Ishikawa (cell line): ENCODE measurements at regions not wholly inside any gene's neighbourhood (a gene's known extent, or its start where the extent isn't known, plus 50 kb on each side); places are given as distances from the start of the nearest gene placed in this dataset.

Experiments
- CEBPB ChIP-seq: IDR thresholded peaks from 2 replicates; pipeline ENCODE4 v1.6.1; 2012
- CREB1 ChIP-seq: IDR thresholded peaks from 2 replicates; pipeline ENCODE4 v1.6.1; 2012; ENCODE audit warnings: low read depth
- EP300 ChIP-seq: IDR thresholded peaks from 2 replicates; pipeline ENCODE4 v1.6.1; 2012; ENCODE audit warnings: borderline replicate concordance
- RAD21 ChIP-seq: IDR thresholded peaks from 2 replicates; pipeline ENCODE4 v1.6.1; 2012; ENCODE audit warnings: low read depth
- TAF1 ChIP-seq: IDR thresholded peaks from 2 replicates; pipeline ENCODE4 v1.6.1; 2012; ENCODE audit warnings: low read depth, mild to moderate bottlenecking
- ZBTB7A ChIP-seq: IDR thresholded peaks from 2 replicates; pipeline ENCODE4 v1.6.1; 2012; ENCODE audit warnings: low read depth
- TF ChIP-seq, protein P1 (sequence below): IDR thresholded peaks from 2 replicates; pipeline ENCODE4 v1.6.1; 2012; ENCODE audit warnings: low read depth, mild to moderate bottlenecking
- TF ChIP-seq, protein P2 (sequence below): IDR thresholded peaks from 2 replicates; pipeline ENCODE4 v1.6.1; 2012

DNA sequence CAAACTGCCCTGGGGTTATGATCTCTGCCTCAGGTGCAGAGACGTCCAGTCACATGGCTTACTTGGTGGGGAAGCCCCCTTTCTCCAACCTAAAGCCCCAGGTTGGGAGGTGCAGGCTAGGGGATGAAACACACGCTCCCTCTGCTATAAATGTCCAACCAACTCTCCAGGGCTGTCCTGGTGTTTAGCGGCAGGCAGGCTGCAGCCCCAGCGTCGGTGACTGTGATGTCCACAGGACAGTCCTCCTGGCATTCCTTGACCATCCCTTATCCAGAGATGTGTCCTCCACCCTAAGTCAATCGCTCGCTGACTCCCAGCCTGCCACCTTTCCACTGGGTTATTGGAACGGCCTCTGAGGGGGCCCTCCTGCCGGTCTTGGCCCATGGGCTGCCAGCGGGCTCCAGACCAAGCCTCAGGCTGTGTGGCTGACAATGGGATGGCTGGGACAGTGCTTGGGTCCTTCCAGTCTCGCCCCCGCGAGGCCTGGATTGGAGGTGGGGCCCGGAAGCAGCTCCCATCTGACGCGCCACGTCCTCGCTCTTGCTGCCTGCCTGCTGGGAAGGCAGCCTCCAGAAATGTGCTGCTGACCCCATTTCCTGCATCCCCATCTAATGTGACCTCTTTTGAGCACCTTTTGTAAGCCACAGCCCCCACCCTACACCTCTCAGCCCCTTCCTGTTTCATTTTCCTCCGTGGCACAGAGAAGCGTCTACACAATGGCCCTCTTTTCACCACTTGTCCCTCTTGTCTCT is 60.8 kb upstream of the ADRA2C start:
- TF ChIP-seq, protein P1, sequence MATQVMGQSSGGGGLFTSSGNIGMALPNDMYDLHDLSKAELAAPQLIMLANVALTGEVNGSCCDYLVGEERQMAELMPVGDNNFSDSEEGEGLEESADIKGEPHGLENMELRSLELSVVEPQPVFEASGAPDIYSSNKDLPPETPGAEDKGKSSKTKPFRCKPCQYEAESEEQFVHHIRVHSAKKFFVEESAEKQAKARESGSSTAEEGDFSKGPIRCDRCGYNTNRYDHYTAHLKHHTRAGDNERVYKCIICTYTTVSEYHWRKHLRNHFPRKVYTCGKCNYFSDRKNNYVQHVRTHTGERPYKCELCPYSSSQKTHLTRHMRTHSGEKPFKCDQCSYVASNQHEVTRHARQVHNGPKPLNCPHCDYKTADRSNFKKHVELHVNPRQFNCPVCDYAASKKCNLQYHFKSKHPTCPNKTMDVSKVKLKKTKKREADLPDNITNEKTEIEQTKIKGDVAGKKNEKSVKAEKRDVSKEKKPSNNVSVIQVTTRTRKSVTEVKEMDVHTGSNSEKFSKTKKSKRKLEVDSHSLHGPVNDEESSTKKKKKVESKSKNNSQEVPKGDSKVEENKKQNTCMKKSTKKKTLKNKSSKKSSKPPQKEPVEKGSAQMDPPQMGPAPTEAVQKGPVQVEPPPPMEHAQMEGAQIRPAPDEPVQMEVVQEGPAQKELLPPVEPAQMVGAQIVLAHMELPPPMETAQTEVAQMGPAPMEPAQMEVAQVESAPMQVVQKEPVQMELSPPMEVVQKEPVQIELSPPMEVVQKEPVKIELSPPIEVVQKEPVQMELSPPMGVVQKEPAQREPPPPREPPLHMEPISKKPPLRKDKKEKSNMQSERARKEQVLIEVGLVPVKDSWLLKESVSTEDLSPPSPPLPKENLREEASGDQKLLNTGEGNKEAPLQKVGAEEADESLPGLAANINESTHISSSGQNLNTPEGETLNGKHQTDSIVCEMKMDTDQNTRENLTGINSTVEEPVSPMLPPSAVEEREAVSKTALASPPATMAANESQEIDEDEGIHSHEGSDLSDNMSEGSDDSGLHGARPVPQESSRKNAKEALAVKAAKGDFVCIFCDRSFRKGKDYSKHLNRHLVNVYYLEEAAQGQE: no peak
- TF ChIP-seq TAF1 (no peak), CREB1 (no peak), EP300 (no peak), CEBPB (no peak), ZBTB7A (no peak), RAD21 (no peak)
- TF ChIP-seq, protein P2, sequence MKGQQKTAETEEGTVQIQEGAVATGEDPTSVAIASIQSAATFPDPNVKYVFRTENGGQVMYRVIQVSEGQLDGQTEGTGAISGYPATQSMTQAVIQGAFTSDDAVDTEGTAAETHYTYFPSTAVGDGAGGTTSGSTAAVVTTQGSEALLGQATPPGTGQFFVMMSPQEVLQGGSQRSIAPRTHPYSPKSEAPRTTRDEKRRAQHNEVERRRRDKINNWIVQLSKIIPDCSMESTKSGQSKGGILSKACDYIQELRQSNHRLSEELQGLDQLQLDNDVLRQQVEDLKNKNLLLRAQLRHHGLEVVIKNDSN: no peak
